Activated CD8-positive, alpha-beta memory T cell treated with anti-CD3 and anti-CD28 coated beads, Interleukin-2, amount 50 U/mL, for 4 hours (primary cell): ENCODE measurements at regions not wholly inside any gene's neighbourhood (a gene's known extent, or its start where the extent isn't known, plus 50 kb on each side); places are given as distances from the start of the nearest gene placed in this dataset.
"Not testable (repeated sequence)": the region's sequence is repeated elsewhere in the genome, so short reads cannot be mapped to it uniquely, and the experiment has no call there.

ENCODE experiments used
- DNase-seq: peaks from one replicate; pipeline ENCODE4 v3.0.0-alpha.2; 2020

DNA sequence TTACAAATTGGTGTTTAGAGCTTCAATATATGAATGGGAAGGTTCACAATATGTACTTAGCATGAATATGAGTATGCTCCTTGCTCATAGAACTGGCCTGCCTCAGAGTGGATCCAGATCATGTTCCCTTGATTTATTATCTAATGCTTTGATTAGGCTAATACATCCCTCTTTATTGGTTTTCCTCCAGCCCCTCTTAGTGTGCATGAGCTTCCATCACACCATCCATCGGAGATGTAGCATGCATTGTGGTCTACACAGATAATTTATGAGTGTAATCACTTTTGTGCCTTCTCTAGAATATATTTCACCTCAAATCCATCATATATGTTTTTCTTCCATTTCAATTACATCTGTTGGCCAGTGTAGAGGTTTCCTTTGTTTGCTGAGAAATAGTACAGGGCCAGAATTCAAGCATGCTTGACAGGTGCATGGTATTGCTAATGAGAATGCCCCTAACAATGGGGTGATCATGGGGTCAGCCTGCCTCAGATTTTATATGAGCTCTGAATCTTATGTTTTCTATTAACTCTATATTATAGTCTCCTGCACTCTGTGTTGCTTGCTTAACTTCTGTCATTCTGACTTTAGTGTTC is 786.4 kb upstream of the ARPP21 start:
- DNase-seq: no peak

DNA sequence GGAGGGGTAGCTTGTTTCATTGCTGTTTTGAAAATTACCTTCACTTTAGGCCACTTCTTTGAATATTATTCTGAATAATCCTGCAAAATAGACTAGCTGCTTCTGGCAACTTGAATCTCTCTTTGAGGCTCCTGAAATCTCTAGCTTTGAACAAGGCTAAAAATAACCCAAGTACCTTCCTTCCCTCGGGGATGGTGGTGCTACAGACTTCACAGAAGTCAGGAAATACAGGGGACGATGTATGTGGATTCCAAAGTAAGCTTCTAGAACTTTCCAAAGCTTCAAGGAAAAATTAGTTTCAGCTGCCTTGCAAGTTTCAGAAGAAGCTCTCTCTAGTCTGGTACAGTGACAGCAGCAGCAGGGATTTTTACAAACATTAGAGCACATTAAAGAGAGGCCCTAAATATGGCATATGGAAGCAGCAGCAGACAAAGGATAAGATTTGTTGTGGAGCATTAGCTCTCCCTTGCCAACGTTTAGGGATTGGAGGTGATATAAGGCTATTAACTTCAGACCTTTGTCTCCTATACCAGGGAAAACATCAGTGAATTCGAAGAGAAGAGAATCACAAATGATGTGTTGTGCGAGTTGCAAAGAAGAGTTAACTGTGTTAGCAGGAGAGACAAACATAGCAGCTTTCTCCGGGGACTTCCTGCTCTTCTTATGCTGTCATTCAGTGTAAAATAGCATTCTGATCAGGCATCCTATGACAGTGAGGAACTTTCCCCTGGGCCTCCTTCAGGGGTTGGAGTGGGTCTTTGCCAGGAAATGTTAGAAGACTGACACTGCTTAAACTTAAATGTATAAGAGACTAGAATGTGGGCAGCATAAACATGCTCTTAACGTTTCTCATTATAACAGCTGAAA is 783.0 kb upstream of the ARPP21 start:
- DNase-seq: no peak

DNA sequence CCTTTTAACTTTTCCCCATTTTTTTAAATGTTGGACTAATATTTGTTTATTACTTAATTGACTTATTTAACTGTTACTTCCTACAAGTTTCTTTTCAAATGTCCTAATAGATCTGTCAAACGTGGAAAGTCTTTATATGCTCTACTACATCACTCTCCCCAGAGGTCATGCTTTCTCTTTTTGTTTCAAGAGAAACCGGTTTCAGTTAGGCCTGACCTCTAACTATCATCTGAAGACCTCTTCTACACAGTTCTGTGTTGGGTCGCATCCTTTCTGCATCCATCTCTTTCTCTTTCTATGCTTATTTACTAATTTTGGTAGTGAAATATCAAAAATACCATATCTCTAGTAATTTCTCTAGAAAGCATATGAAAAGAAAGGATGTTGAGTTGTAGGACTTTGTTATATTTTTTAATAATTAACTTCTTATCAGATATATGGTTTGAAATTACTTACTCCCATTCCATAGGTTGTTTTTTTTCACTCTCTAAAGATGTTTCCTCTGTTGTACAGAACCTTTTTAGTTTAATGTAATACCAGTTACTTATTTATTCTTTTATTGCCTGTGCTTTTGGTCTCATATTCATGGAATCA is 781.2 kb upstream of the ARPP21 start:
- no peak for DNase-seq

DNA sequence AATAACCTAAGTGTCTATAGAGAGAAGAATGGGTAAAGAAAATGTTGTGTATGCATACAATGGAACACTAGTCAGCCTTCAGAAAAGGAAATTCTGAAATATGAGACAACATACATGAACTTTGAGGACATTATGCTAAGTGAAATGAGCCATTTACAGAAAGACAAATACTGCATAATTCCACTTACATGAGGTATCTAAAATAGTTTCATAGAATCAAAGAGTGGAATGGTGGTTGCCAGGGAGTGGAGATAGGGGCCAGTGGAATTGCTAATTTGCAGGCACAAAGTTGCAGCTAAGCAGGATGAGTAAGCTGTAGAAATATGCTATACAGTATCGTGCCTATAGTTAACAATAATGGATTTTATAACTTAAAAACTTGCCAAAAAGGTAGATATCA is 779.6 kb upstream of the ARPP21 start:
- no peak for DNase-seq

DNA sequence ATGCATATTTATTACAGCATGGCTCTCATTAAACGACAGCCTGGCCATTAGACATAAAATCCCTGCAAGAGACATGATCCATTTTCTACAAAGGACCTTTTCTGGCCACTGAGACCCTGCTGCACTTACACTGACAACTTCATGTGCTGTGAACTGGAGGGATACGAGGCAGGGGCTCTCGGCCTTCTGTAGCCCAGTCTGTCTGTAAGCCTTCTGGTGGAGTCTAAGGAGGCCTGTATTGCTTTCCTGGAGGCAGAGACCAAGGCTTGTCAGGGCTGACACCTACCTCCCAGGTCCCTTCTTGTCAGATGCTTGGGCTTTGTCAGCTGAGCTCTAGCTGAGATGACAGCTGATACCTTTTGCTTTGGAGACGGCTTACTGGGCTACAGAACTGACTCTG is 776.9 kb upstream of the ARPP21 start:
- DNase-seq: no peak

DNA sequence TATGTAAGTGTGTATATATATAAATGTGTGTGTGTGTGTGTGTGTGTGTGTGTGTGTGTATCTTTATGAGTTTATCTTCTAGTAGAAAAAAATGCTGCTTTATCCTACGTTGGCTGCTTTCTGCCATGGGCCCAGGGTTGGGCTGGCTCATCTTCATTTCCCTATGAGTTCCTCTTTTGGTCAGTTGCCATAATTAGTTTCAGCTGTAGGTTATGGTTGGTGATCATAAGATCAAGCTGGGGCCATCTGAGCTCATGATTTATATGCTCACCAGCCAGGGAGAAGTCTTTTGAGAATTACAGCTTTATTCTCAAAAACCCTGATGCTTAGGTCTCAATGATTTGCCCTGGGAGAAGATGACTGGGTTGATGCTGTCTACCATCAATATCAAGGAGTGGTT is 775.8 kb upstream of the ARPP21 start:
- no peak for DNase-seq

DNA sequence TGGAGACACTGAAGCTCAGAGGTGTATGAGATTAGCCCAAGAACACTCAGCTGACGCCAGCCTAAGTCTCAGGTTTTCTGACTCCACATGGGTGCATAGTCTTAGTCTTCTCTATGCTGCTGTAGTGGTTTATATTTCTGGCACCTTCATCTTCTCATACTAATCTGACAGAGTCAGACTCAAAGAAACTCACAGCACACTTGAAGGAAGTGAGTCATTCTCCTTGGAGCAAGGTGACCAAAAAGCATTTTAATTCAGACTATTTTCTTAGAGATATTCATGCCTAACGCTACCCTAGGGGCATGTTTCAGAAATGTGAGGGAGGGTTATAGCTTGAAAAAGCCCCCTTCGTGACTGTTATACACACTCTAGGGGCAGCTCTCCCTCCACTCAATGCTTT is 775.3 kb upstream of the ARPP21 start:
- DNase-seq: no peak

DNA sequence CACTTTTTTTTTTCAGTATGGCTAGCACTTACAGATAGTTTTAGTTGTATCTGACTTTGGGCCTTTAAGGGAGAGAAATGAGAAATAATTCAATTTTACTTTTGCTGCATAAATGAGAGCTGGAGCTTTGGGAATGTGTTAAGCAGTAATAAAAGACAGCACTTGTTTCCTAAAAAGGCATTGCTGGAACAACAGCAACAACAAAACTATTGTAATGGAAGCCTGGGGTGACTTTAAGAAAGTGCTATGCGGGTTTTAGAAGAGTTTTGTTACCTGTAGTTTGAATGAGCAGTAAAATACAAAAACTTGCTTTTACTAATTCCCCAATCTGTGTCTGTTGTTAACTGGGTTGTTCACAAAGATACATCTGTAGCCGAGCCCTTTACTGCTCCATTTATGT is 774.0 kb upstream of the ARPP21 start:
- no peak for DNase-seq

DNA sequence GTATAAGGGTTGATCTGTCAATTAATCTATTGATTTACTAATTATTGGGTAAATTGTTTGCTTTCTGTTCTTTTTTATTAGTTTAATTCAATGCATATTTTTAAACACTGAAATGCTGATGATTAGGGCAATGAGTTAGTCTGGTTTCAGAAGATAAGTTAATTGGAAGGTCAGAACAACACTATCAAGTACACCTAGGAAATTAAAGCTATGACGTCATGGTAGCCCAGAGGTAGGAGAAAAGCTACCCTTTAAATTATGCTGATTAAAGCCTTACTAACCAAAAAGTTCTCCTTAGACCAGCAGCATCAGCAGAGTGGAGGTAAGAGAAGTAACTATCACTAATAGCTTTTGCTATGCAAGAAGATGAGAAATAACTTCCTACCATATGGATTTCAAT is 770.4 kb upstream of the ARPP21 start:
- no peak for DNase-seq

DNA sequence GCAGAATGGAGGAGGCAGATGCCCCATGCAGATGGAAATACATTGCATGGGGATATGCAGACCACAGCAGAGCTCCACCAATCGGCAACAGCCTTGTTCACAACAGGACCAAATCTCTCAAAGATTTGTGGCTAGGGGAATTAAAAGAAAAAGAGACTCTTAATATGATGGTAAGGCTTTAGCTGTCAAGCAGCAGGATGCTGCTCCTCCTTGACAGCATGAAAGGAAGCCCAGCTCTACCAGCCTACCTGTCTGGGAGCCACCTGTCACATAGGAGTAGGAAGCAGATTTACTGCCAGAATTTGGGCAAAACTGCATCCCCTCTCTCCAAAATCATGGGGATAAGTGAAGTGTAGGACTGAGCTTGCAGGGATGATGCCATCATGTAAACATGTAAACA is 769.6 kb upstream of the ARPP21 start:
- no peak for DNase-seq

DNA sequence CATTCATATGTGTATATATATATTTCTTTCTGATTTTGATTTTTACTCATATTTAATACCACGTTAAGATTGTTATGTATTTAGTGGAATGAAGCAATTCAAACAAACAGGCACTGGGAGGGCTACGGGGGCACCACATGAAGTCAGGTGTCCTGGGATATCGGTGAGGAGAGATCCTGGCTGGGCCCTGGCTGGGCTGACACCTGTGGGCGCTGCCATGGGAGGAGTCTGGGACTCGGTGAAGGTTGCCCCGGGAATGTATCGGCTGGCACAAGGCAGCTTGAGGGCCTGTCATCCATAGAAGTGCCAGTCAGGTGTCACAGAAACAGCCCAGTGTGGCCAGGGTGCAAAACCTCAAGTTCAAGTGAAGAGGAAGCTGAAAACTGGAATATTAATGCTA is 766.9 kb upstream of the ARPP21 start:
- no peak for DNase-seq

DNA sequence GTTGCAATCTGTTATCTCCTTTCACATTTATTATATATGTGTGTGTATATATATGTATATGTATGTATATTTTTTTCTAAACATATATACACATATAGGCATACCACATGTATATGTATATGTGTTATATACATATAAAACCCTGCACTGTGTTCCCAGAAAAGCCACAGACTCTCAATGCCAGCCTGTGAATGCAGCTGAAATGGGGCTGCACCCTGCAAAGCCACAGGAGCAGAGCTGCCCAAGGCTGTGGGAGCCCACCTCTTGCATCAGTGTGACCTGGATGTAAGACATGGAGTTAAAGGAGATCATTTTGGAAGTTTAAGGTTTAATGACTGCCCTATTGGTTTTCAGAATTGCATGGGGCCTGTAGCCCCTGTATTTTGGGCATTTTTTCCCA is 762.3 kb upstream of the ARPP21 start:
- DNase-seq: no peak

DNA sequence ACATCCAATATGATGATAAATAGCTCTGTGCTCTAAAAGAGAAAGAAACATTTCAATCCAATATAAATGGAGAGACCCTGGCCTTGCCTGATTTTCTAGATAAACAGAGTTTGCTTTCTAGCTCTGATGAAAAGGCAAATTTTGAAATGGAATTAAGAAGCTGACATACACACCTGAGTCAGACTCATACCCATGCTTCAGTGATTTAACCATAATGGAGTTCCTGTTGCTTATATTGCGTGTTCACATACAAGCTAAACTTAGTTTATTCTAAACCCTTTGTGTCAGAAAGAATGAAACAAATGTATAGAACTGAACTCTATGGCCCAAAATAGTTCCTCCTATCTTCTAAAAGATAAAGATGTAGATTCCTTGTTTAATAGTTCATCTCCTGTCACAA is 760.8 kb upstream of the ARPP21 start:
- no peak for DNase-seq

DNA sequence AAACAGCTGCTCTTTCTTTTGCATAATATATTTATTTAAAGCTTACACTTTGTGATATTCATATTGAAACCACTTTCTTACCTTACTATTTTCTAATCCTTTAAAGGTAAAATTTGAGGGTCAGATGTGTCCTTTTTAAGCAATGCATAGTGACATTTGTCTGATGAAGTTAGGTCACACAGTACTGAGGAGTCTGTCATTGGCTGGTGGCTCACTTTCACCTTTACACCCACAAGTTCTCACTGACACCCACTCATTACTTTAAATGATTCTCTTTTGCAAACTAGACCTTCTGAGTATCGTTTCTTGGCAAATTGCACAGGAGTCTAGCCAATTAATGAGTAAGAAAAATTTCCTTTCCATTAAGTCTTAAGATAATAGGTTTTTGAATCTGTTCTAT is 758.3 kb upstream of the ARPP21 start:
- DNase-seq: no peak

DNA sequence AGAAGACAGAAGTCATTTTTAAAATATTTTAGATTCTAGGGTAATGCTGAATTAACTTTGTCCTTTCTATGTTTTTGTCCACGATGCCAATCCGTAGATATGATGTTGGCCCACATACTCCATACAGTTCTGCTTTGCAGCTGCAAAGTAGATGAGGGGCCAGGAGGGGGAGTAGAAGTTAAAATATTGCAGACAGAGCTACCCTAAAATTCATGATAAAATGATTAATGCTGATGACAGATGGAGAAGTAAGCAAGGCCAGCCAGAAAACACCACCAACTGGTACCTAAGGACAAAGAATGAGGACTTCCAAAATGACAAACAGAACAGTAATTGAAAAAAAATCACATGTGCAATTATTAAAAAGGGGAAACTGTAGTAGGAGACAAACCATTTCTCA is 756.6 kb upstream of the ARPP21 start:
- no peak for DNase-seq

DNA sequence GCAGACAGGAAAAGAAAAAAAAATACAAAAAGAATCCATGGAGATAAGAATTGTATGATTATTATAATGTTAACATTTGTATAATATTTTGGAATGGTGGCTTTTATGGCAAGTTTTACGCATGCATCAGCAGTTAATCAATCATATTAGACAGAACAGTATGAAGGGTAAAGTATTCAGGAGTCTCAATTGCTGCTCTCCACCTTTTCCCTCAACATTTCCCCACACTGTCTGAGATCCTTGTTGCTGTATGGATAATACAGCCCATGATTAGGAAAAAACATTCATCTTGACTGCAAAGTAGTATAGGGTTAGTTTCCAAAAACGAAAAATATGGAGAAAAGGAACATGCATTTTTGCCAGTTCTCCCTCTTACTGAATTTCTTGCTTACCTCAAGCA is 755.3 kb upstream of the ARPP21 start:
- DNase-seq: no peak

DNA sequence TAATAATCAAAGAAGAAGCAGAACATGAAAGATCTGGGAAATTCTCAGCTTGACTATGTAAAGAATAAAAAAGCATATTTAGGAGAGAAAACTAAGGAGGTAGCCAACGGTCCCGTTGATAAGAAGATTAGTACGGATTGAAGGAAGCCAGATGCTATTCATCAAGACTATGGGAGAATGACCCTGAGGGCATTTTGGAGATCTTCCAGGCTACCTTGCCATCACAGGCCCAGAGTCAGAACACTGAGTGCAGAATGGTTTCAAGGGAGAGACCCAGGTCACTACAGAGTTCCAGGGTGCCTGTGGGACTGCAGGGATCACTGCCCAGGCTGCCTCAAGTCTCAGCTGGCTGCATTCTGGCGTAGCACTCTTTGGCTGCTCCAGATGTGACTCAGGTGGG is 752.9 kb upstream of the ARPP21 start:
- no peak for DNase-seq

DNA sequence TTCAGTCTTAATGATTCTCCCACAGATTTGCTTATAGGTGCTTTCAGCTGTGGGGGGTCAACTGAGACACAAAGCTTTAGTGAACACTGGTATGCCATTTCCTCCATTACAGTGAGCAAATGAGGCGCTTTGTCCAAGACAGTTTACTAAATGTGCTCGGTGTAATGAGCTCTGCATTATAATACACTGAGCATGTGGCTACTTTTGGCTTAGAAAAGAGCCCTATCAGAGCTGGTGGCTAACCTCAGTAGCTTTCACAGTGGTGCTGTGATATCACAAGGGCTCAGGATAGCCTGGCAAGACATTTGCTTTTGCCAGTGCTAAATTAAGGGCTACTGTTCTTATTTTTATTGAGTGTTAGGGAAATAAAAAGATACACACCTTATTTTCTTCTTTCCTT is 749.7 kb upstream of the ARPP21 start:
- no peak for DNase-seq

DNA sequence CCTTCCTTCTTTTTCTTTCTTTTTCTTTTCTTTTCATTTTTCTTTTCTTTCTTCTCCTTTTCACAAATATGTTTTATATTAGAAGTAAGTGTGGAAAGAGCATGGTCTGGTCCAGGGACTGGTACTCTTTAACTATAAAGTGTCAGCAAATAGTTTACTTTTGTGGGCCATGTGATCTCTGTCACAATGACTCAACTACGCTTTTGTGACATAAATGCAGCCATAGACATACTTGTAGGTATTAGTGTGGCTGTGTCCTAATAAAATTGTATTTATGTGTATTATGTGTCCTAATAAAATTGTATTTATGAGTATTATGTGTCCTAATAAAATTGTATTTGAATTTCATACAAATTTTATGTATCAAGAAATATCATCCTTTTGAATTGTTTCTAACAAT is 749.1 kb upstream of the ARPP21 start:
- DNase-seq: no peak

DNA sequence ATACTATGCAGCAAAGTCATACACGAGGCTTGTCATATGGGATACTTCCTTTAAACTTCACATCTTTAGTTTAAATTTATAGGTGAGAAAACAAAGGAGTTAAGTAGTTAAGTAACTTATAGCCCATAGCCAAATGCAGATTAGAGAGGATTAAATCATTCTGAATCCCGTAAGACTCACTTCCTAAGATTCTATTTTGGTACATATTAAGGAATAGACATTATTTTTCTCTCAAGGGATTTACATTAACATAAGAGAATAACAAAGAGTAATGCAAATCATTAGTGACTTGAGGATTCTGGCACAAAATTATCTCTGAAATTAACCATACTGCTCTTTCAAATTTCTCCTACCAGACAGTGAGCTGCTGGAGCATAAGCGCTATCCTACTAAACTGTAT is 747.4 kb upstream of the ARPP21 start:
- DNase-seq: no peak

DNA sequence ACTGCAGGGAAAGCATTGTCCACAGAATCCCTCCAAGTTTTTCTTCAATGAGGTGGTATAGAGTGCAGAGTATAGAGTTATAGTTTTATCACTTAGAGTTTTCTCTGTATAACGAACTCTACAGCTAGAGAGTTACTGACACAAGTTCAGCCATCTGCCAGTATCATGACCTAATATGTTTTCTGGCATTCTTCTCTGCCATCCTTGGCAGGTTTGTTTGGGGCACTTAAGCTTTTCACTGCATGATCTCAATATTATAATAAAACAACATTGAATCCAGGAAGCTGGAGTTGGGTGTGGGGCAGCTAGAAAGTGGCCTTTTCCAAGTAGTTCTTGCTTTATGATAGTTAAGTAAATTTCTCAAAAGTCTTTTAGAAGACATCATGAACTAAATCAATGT is 743.5 kb upstream of the ARPP21 start:
- DNase-seq: no peak

DNA sequence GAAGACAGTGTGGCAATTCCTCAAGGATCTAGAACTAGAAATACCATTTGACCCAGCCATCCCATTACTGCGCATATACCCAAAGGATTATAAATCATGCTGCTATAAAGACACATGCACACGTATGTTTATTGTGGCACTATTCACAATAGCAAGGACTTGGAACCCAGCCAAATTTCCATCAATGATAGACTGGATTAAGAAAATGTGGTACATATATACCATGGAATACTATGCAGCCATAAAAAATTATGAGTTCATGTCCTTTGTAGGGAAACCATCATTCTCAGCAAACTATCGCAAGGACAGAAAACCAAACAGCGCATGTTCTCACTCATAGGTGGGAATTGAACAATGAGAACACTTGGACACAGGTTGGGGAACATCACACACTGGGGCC is 729.6 kb upstream of the ARPP21 start:
- not testable (repeated sequence) for DNase-seq

DNA sequence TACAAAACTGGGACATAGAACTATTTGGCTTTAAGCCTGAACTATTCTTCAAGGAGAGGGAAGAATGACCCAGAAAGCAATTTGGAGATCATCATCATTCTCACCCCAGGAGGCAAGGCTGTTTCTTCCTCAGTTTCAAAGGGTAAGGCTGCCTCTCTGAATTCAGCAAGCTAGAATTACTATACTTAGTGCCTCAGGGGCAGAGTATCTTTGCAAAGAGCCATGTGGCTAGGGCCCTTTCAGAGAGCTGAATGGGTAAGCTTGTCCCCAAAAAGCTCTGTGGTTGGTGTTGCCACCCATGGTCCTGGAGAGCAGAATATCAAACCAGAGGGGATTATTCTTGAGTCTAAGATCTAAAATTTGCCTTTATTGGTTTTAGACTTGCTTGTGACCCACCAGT is 720.3 kb upstream of the ARPP21 start:
- DNase-seq: no peak

DNA sequence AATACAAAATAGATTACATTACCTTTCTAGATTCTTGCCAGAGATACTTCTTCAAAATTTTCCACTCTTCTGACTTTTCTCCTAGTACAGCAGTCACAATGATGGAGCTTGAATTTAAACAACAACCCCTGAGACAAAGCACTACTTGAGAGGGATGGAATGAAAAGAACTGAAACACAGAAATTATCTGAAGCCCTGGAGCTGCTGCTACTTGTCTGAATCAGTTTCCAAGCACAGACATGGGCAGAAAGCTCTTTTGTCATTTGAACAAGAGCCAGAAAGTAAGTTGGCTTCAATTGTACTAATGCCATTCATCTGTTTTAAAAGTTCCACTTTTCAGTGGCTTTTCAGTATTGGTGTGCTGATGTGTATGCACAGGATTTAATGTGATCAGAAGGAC is 718.5 kb upstream of the ARPP21 start:
- DNase-seq: no peak

DNA sequence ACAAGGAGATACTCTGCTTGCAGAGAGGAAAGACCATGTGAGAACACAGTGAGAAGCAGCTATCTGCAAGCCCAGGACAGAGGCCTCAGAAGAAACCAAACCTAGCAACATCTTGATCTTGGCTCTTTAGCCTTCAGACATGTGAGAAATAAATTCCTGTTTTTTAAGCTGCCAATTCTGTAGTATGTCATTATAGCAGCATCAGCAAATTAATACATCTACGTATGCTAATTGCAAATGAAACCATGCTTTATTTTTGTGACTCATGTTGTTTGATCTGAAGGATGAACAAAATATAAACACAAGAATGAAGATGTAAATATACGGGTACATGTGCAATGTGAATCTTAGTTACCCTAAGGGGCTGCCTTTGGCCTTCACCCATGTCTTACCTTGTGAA is 714.4 kb upstream of the ARPP21 start:
- DNase-seq: no peak
